GM12865 (cell line): ENCODE measurements at regions not wholly inside any gene's neighbourhood (a gene's known extent, or its start where the extent isn't known, plus 50 kb on each side); places are given as distances from the start of the nearest gene placed in this dataset.

Source experiments
- DNase-seq: peaks from one replicate; pipeline ENCODE4 v3.0.0; 2010; ENCODE audit warnings: low read depth
- H3K4me3 ChIP-seq: 2 replicates; pipeline ENCODE4 v1.5.1; 2011; ENCODE audit warnings: mild to moderate bottlenecking, low read depth, low read length, control low read depth
- TF ChIP-seq, protein P1 (sequence below): IDR thresholded peaks from 2 replicates; pipeline ENCODE4 v1.5.1; 2011; ENCODE audit warnings: low read length, control low read depth, low read depth, inconsistent platforms; ENCODE audit not compliant: insufficient read depth; ENCODE audit errors: missing control alignments

DNA sequence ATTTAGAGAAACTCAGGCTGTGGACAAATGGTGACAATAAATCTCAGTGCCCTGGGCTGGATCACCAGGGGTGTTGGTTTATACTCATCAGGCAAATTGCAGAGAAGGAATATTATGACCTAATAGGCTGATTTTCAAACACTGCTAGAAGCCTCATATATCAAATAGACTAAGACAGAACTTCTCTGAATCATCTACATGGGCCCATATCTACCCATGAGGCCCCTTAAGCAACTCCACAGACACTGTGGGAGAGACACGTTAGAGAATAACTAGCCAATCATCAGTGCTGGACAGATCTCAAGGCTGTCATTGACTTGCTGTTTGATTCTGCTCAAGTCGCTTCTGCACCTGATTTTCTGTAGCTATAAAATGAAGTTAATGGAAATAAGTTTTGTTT, 545.8 kb downstream of the SOX6 start:
- TF ChIP-seq, protein P1, sequence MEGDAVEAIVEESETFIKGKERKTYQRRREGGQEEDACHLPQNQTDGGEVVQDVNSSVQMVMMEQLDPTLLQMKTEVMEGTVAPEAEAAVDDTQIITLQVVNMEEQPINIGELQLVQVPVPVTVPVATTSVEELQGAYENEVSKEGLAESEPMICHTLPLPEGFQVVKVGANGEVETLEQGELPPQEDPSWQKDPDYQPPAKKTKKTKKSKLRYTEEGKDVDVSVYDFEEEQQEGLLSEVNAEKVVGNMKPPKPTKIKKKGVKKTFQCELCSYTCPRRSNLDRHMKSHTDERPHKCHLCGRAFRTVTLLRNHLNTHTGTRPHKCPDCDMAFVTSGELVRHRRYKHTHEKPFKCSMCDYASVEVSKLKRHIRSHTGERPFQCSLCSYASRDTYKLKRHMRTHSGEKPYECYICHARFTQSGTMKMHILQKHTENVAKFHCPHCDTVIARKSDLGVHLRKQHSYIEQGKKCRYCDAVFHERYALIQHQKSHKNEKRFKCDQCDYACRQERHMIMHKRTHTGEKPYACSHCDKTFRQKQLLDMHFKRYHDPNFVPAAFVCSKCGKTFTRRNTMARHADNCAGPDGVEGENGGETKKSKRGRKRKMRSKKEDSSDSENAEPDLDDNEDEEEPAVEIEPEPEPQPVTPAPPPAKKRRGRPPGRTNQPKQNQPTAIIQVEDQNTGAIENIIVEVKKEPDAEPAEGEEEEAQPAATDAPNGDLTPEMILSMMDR: no peak
- no peak overlapping the region for H3K4me3 ChIP-seq
- no peak for DNase-seq

DNA sequence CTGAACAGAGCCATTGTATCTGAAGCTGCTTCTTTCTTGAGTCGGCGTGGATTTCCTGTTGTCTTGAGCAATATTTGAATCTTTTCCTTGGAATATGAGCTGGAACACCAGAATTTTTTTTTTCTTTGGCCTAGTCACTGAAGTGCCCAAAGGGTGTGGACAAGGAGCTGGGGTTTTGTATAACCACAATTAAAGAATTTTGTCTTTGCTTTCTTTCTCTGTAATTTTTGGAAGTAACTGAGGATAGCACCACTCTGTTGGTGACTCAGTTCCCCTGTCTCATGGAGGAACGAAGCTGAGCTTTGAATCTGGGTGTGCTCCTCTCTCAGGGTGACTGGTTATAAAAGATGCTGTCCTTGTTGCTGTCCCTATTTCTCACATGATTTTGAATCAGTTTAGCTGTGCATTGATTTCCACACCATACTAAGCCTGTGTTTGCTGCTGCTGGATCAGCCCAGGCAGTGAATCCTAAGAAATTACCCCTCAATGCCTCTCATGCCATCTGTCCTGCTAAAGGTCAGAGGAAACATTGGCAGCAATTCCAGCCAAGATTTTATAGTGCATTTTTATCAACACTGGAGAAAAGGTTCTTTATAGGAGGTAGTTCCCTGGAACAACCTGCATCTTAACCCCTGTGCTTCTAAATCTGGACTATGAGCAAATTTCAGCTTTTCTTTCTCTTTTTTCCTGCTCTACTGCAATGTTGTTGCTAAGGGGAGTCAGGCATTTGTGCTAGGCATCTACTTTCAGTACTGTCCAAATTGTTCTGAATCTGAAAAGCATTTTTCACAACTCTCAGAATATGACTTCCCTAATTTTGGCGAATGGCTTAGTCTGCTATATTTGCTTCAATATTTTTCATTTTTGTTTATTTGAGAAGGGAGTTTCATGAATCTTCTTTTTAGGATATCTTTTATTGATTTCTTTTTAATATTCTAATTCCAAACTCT, 540.8 kb downstream of the SOX6 start:
- DNase-seq: no peak
- no peak overlapping the region for H3K4me3 ChIP-seq
- TF ChIP-seq, protein P1: no peak

DNA sequence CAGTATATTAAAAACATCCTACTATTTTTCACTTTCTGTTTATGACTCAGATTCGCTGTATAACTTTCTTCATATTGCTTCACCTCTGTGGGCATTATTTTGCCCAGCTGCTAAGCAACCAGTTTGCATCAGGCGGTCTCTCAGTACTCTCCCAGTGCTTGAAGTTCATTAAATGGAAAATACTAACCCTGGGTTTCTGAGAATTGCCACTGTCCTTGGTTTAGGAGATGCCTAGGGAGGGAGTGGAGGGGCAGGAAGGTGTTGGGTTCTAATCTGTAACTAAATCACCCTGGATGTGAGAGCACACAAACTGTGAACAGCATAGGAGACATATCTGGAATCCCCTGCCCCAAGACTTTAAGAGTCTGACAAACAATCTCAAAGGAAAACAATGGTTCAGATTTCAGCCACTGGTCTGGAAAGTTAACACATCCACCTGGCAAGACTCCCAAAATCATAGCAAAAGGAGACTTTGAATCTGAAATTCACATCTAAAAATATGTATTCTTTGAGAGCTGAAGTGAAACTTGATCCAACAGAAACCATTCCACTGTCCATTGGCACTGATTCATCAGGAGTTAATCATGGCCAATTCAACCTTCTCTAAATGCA, 540.0 kb downstream of the SOX6 start:
- TF ChIP-seq, protein P1: no peak

DNA sequence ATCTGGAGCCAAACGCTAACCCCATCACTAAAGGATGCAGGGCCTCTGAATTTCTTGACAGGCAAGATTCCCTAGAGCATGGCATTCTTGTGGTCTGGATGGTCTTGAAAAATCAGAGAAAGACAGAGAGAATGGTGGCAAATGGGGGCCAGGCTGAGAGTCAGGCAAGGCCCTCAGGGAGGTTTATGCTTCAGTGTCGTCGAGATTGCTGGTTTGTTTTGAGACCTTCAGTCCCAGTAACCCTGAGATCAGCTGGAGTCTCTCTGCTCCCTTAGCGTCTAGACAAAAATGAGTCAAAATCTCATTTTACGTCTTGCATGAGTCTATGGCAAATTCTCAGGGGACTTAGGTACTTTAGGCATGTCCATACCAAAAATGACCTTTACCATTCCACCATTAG, 539.3 kb downstream of the SOX6 start:
- no peak overlapping the region for H3K4me3 ChIP-seq
- TF ChIP-seq, protein P1: no peak
- DNase-seq: no peak

More for the DNA sequence above, 540.0 kb downstream of the SOX6 start:
- H3K4me3 ChIP-seq: no peak overlapping the region
- no peak for DNase-seq

DNA sequence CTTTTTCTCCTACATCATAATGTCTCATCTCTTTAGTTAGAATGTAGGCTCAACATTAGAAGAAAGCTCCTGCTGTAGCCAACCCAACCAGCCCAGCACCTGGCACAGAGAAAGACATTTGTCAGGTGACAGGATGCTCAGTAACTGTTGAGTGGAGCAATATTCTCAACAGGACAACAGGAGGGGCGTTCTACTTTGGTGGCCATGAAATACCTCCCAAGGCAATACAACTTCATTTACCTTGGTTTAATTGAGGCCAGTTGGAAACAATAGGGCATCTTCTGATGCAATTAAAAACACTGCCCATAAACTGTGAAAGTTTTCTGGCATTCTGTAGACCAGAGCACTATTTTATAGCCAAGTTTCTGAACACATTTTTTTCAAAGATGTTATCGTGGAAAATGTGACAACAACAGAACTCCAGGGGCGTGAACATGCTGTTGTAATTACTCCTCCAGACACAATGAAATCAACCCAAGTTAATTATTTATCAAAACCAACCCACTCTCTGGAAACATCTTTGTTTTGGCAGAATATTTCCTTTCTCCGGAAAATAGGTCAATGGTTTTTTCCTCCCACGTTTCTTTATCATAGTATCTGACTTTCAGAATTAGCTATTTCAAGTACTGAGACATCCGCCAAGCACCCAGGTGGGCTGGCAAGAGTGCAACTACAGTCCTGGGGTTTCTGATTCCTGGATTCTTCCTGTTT, 538.1 kb downstream of the SOX6 start:
- TF ChIP-seq, protein P1: no peak
- no peak overlapping the region for H3K4me3 ChIP-seq
- DNase-seq: no peak

DNA sequence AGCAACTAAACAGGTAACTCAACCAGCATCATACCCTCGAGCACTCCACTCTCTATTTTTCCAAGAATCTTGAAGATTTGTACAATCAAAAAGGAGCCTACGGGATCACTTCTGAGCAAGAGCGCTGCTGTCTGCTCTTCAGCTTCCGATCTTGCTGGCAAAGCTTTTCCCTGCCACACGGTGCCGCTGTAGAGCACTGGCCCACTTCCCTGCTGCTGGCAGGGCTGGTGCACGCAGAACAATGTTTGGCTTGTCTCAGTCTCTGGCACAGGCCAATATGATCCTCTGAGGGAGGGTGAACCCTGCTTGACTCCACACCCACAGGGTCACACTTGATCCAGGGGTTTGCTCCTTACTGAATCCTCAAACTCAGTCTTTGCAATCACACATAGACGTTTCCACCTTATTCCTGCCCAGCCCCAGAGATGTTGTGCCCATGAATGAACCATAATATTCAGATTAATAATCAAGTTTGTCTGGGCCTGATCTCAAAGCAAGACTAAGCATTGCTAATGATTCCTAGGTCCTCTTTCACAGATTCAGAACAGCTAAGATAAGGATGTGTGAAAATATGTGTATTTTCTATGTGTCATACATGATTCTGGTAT, 536.6 kb downstream of the SOX6 start:
- TF ChIP-seq, protein P1: peak; percentile 95
- H3K4me3 ChIP-seq: no peak overlapping the region
- DNase-seq: peak; percentile 59
